GM10248 (cell line): ENCODE measurements at regions not wholly inside any gene's neighbourhood (a gene's known extent, or its start where the extent isn't known, plus 50 kb on each side); places are given as distances from the start of the nearest gene placed in this dataset.

ENCODE experiments used
- CTCF ChIA-PET: fragments of 300-600 bp; sonication (Branson Sonifier 250); formaldehyde crosslinking; extraction: SDS; loops from one replicate; lab custom pipeline; 2021; ENCODE audit warnings: antibody characterized with exemption; lab: Yijun Ruan, JAX
- POLR2A ChIA-PET: fragments of 350-650 bp; sonication (Branson Sonifier 250); formaldehyde crosslinking; extraction: SDS; loops from one replicate; lab custom pipeline; 2020; ENCODE audit warnings: antibody characterized with exemption; lab: Yijun Ruan, JAX
- DNase-seq: peaks from one replicate; pipeline ENCODE4 v3.0.0; 2012; ENCODE audit errors: extremely low spot score
- TF ChIP-seq, protein P1 (sequence below): IDR thresholded peaks from 2 replicates; pipeline ENCODE4 v1.5.1; 2012; ENCODE audit warnings: mild to moderate bottlenecking, low read depth; ENCODE audit errors: extremely low read depth, missing control alignments, control extremely low read depth

DNA sequence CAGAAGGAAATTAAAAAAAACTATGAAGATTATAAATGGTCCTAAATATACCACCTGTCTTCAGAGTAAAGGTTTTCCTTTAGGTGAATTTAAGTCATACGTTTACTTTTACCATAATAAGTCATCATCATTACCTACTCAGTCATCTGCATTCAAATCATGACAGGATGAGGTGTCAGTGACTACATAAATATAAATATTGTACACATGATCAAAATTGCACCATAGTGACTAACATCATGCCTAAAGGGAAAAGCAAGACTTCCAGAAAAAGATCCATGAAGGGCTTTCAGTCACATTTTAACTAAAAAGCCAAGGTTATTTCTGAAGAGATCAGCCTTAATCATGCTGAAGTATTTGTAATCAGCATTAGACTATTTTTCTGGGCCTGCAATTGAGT is 759.9 kb upstream of the FLRT2 start:
- DNase-seq, result no peak
- POLR2A ChIA-PET, result no interaction called here
- TF ChIP-seq, protein P1, sequence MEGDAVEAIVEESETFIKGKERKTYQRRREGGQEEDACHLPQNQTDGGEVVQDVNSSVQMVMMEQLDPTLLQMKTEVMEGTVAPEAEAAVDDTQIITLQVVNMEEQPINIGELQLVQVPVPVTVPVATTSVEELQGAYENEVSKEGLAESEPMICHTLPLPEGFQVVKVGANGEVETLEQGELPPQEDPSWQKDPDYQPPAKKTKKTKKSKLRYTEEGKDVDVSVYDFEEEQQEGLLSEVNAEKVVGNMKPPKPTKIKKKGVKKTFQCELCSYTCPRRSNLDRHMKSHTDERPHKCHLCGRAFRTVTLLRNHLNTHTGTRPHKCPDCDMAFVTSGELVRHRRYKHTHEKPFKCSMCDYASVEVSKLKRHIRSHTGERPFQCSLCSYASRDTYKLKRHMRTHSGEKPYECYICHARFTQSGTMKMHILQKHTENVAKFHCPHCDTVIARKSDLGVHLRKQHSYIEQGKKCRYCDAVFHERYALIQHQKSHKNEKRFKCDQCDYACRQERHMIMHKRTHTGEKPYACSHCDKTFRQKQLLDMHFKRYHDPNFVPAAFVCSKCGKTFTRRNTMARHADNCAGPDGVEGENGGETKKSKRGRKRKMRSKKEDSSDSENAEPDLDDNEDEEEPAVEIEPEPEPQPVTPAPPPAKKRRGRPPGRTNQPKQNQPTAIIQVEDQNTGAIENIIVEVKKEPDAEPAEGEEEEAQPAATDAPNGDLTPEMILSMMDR, result no peak
- CTCF ChIA-PET, result no interaction called here

GRCh38 chr14:84777356-84777755 is 752.6 kb upstream of the FLRT2 start:
- ChIA-PET CTCF (interaction anchor here (1.4 kb wide), 1 partner anchor 13 kb away, joined by 3 read pairs; no protein-coding TSS in a partner anchor), POLR2A (no interaction called here)
- TF ChIP-seq, protein P1, result no peak

GRCh38 chr14:84782902-84783301 is 747.0 kb upstream of the FLRT2 start:
- ChIA-PET CTCF (no interaction called here), POLR2A (no interaction called here)
- DNase-seq, result no peak
- TF ChIP-seq, protein P1, result no peak

More at GRCh38 chr14:84777356-84777755, 752.6 kb upstream of the FLRT2 start:
- no peak for DNase-seq

GRCh38 chr14:84783511-84783910 is 746.4 kb upstream of the FLRT2 start:
- ChIA-PET POLR2A (no interaction called here), CTCF (no interaction called here)
- no peak for DNase-seq
- TF ChIP-seq, protein P1, result no peak

GRCh38 chr14:84785996-84786395 is 743.9 kb upstream of the FLRT2 start:
- ChIA-PET CTCF (interaction anchor here (1.7 kb wide), 1 partner anchor 14 kb away, joined by 5 read pairs; no protein-coding TSS in a partner anchor), POLR2A (no interaction called here)
- DNase-seq, result no peak
- TF ChIP-seq, protein P1, result no peak

DNA sequence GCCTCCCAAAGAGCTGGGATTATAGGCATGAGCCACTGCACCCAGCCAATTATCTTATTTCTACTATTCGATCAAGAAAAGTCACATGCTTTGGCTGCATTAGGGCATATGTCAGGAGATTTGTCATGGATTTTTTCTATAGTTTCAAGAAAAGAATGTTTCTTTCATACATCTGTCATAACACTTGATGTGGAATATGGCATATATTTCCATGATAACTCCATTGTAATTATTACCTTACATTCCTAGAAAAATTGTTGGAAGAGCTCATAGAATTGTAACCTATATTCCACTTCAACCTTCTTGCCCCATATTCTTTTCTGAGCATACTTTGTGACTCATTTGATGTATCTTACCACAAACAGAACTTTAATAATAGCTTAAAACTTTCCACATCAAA is 740.9 kb upstream of the FLRT2 start:
- CTCF ChIA-PET, result interaction anchor here (0.9 to 1.6 kb wide), 2 partner anchors 11 to 14 kb away, joined by 3 to 5 read pairs; no protein-coding TSS in a partner anchor
- TF ChIP-seq, protein P1, result no peak
- POLR2A ChIA-PET, result no interaction called here
- no peak for DNase-seq
